ENCODE measurements at regions not wholly inside any gene's neighbourhood (a gene's known extent, or its start where the extent isn't known, plus 50 kb on each side); places are given as distances from the start of the nearest gene placed in this dataset.

- TF ChIP-seq POLR2A (IDR thresholded peaks at IDR 0.05) (no peak), CTCF (IDR thresholded peaks at IDR 0.05) (no peak)
Observed at GRCh38 chr5:145226726-145227125, 608.4 kb downstream of the PRELID2 start.

Measured in heart left ventricle (tissue), 13 donors.